Right forelimb (tissue), 1 donor: ENCODE measurements at regions not wholly inside any gene's neighbourhood (a gene's known extent, or its start where the extent isn't known, plus 50 kb on each side); places are given as distances from the start of the nearest gene placed in this dataset.

ENCODE experiments used
- DNase-seq: peaks from one replicate; pipeline ENCODE4 v3.0.0-alpha.2; 2018

DNA sequence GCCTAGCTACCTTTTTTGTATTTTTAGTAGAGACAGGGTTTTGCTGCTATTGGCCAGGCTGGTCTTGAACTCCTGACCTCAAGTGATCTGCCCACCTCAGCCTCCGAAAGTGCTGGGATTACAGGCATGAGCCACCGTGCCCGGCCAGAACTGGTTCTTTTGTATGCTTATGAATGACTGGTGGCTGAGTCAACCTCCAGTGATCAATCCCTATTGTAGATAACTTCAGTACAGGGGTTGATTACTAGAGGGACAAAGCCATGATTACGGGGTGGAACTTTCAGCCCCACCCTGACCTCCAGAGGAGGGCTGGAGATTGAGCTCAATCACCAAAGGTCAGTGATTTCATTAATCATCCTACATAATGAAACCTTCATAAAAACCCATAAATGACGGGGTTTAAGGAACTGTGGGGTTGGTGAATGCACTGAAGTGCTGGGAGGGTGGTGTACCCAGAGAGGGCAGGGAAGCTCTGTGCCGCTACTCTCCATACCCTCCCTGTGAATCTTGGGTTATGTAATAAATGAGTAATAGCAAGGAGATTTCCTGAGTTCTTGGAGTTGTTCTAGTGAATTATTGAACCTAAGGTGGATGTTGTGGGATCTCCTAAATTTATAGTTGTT lies 281.8 kb upstream of the CXCR4 start:
- no peak for DNase-seq

- DNase-seq: no peak
These were observed 277.6 kb upstream of the CXCR4 start for GRCh38 chr2:136395582-136395981.

DNA sequence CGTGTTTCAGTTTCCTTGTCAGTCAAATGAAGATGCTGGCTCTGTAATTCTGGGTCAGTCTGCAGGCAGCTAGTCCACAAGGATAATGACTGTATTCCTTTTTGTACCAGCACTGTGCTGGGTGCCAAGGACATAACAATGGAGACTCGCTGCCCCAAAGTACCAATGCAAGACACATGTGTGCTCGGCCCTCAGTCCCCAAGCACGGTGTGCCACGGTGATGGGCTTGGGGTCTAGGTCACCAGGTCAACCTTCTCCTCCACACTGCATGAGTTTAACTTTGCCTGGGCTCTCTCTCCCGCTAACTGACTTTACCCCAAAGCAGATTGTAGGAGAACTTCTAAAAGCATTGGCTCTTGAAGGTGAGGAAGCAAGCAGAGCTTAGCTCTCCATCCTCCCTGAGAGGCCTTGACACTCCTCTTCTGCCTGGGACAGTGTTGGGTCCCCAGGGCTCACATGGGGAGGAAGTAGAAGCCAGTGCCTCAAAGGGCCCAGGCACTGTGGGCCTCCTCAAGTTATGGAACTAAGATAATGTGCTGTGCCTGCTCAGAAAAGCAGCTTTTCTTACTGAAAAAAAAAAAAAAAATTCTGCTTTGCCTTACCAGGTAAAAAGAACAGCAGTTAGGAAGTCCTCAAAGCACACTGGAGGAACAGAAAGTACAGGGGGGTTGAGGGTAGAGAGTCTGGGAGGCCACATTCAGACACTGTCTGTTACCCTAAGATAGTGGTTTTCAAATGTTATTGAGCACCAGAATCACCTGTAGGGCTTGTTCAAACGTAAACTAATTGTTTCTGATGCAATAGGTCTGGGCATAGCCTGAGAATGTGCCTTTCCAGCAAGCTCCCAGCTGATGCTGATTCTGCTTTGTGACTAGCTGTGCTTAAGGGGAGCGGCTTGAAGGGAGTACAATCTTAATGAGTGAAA lies 276.4 kb upstream of the CXCR4 start:
- no peak for DNase-seq

- DNase-seq: no peak
These were observed 275.6 kb upstream of the CXCR4 start for GRCh38 chr2:136393514-136393913.

DNA sequence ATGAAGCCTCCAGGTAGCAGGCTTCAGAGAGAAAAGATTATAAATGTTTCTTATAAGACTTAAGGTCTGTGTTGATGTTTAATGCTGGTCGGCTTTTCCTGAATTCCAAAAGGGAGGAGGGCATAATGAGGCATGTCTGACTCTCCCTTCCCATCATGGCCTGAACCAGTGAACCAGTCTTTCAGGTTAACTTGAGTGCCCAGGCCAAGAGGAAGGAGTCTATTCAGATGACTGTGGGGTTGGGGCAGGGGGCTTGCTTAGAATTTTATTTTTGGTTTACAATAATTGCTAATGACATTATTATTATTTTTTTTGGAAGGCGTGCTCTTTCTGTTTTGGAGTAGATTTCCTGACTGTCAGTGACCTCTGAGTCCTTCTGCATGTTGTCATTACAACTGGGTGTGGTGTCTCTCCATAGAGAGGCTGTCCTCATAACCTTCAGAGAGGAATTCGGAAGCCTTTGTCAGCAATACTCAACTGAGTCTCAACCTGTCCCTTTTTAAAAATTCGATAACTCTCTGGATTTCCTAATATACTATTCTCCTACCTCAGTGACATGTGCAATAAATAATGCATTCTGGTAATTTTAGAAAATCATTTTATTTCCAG lies 275.1 kb upstream of the CXCR4 start:
- DNase-seq: no peak

DNA sequence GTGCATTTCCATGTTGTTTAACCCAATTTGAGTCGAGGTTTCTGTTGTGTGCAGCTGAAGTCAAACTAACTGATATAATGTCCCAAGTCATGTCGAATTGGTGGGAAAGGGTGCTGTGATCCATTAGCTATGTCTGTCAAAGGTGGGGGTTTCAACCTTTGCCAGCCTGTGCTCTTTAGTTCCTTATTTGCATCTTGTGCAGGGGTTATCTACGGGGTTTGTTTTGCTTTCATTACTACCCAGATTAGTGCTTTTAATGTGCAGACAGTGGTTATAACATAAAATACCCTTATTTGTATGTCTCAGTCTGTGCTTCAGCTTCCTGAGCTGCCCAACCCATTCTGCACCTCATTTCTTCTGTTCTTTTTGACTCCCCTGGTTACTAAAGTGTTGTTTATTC lies 271.9 kb upstream of the CXCR4 start:
- no peak for DNase-seq

DNA sequence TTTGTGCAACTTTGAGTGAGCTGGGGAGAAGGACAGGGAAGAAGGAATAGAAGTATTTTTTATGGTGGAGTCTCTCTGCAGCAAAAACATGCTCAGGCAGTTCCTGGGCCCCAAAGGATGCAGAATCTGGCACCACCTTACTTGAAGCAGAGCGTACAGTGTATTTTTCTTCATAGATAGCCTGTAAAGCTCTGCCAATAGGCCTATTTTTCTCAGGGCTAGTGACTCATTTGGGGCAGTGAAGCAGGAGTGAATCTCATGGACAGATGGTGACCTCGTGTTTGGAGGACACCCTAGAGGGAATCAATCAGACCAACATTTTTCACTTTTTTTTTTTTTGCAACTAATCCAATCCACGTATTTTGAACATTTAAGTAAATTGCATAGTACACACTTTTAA lies 268.1 kb upstream of the CXCR4 start:
- DNase-seq: no peak

DNA sequence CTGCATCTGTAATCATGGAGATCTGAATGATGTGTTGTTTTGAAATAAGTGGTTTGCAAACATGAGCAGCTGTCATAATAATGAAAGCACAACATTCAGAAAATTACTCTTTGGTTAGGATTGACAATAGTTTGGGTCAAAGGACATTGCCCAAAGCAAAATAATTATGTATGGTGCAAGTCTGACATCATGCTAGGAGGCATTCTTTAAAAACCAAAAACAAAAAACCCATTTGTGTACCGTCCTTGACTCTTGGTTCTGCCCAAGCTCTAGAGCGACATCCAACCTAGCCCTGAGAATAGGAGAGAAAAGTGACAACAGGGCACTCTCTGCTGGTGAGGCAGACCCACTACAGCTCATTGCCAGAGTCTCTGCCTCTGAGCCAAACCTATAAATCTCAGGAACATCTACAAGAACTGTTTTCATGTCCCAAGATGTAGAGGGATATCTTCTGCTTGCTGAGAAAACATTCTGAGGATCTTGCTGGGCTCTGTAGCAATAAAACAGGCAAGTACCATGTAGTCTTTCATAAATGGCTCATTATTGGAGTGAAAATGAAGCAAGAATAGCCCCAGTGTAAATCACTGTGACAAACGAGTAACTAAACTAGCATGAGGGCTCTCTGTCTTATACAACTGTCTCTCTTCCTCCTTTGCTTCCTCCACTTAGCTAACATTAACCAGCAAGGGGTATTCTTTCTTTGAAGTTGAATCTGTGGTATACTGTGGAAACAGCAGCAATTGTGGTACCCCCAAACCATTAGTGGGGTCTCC lies 266.8 kb upstream of the CXCR4 start:
- DNase-seq: no peak

- DNase-seq: no peak
These were observed 265.2 kb upstream of the CXCR4 start for GRCh38 chr2:136383167-136383566.

- DNase-seq: no peak
These were observed 264.0 kb upstream of the CXCR4 start for GRCh38 chr2:136381722-136382633.

DNA sequence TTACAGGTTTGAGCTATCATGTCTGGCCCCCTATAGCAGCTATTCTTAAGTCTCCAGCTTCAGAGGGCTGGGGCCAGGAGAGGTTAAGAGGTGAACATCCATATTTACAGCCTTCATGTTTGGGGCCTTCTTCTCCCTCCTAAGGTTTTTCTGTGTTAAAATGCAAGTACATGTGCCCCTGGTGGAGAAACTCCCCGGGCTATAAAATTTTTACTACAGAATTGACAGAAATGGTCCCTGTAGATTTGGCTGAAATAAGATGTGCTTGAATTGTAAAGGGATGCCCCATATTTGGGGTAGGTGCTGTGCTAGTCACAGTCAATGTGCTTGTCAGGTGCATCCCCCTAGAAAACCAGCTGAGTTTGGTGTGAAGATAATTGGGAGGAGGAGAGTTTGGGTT lies 263.3 kb upstream of the CXCR4 start:
- DNase-seq: no peak

DNA sequence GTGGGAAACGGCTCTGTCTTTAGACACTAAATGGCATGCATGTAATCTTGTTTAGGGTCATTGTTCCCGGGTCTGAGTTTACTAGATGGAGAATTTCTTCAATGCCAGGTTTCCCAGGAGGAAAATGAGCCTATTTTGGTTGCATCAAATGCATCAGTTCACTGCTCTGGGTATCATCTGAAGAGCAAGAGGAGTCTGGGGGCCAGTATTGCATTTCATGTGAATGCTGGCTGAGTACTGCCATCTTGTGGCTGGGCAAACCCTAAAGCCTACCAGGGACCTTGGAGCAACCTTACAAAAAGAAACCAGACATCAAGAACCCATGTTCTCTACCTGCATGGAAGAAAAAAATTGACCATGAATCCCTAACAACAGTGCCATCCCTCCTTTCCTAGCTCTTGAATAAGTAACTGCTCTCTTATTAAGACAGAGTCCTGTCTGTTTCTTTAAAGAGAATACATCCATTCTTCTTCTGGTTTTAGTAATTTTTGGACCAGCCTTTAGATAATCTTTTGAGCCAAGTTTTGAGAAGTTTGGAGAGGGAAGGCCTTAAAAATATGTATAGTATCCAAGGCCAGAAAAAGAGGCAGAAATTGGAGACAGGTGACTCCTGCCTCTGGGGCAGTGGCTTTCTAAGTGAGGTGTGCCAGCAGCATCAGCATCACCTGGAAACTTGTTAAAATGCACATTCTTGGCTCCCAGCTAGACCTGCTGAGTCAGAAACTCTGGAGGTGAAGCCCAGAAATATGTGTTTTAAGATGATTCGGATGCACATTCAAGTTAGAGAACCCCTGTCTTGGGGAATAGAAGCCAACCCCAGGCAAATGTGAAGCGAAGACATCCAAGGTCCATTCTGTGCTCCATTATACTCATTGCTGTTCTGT lies 261.0 kb upstream of the CXCR4 start:
- DNase-seq: no peak

- DNase-seq: no peak
These were observed 259.8 kb upstream of the CXCR4 start for GRCh38 chr2:136377423-136378382.

GRCh38 chr2:136376798-136377211 lies 258.9 kb upstream of the CXCR4 start:
- DNase-seq: no peak

DNA sequence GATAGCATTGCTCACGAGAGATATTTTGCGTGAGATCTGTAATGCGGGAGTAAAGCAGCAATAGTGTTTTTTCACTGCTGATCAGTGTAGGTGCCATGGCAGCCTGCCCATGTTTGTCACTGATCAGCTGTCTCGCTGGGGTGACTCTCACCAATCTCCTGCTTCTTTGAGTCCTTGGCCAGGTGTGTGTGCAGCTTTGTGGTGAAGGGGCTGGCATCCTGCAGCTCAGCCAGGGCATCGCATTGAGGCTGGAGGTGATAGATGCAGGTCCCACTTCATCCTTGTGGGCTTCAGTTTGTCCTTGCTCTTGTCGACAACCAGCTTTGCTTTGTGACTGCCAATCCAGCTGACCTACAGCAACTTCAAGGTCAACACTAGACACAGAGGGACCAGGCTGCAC lies 258.3 kb upstream of the CXCR4 start:
- no peak for DNase-seq

DNA sequence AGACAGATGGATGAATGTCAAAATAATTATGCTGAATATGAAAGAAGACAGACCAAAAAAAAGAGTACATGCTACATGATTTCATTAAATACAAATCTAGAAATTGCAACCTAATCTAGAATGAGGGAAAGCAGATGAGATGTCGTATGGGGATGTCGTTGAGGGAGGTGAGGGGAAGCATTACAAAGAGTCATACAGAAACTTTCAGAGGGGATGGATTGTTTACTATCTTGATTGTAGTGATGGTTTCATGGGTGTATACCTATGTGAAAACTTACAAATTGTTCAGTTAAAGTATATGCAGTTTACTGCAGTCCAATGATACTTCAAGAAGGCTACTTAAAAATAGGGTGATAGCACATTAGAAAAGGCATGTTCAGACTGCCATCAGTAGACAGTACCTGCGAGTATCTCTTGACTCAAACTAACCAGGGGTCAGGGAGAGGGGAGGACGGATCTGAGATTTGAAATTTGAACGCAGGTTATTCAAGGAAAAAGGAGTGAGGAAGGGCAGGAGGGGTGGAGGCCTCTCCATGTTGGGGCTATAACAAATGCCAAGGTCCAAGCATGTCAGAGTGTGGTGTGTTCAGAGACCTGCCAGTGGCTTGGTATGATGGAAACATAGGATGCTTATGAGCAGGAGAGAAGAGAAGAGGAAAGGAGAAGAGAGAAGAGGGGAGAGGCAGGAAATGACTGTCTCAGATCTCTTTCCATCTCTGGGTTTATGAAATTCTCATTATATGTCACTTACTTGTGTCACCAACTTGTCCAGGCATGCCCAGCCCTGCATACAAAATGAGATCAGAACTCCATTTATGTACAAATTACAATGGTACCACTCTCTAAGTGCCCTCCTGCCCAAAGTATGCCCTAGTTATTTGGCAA lies 257.3 kb upstream of the CXCR4 start:
- no peak for DNase-seq

DNA sequence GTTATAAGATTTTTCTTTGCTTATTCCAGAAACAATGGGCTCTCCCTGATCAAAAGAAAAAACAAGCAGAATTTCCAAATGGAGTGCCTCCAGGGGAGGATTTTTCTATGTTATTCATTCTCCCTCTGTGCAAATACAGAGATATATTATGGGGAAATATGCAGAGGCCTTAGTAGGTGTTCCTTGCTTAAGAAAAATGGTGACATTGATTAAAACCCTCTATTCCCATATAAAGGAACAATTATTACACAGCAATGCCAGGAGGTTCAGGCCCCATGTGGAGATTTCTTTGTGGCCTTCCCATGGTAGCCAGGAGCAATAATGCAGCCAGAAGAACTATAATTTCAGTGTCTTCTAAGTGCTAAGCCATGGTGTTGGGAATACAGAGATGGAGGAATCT lies 255.9 kb upstream of the CXCR4 start:
- no peak for DNase-seq

DNA sequence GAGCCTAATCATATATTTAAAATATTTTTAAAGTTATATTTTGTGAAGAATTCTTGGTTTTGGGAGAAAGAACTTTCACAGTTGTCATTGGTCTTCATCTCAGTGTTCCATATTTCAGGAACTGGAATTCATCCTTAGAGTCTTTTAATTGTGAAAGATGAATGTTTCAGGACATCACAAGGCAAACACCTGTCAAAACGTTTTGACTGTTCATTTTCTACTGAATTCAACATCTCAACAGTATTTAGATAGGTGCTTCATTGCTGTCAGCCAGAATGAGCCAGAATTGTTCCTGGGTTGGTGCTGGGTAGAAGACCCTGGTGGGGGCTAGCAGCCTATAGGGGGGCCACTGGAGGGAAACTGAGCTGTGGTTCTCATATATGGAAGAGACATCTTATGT lies 255.1 kb upstream of the CXCR4 start:
- DNase-seq: no peak

- no peak for DNase-seq
These were observed 246.0 kb upstream of the CXCR4 start for GRCh38 chr2:136363900-136364299.
